ENCODE measurements at regions not wholly inside any gene's neighbourhood (a gene's known extent, or its start where the extent isn't known, plus 50 kb on each side); places are given as distances from the start of the nearest gene placed in this dataset.

DNA sequence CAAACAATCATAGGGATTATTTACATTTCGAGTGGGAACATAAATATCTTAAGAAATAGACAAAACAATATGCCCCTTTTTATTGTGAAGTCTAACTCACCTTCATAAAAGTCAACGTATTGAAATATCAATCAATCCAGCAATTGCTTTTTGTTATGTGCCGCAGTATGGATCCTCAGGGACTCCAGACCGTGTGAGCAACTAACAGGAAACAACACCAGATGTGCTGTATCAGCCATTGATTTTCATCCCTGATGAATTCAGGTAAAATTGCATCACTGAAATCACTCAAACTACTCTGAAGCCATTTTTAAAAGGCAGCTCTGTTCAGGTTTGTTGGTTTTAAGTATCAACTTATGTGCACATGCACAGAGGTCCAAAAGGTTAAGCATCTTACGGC lies 197.3 kb upstream of the FAT1 start:
- TF ChIP-seq CTCF (IDR thresholded peaks at IDR 0.05) (no peak), POLR2A (IDR thresholded peaks at IDR 0.05) (no peak)
